ENCODE measurements at regions not wholly inside any gene's neighbourhood (a gene's known extent, or its start where the extent isn't known, plus 50 kb on each side); places are given as distances from the start of the nearest gene placed in this dataset.

DNA sequence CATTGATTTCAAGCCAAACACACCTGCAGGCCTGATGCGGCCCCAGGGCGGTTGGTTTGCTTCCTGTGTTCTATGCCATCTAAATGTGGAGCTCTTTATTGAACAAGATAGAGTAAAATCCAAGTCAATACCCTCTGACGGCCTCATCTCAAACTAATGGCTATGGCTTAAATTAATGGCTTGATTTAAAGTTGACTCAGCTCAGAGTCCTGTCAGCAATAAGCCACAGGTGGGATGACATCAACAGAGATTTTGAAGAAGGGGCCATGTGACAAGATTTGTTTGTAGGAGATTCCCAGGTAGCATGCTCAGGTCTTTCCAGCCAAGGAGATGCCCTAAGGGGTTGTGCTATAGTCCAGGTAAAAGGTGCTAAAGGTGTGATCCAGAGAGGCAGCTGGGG, 66.7 kb upstream of the ZNF32 start:
- Mint-ChIP-seq H3K36me3 (no peaks in the 10 kb centered on the region), H3K27me3 (peaks cover 3% of the 10 kb centered on the region), H3K4me1 (ENCODE audit: low read depth) (no peaks in the 10 kb centered on the region), H3K4me3 (no peak overlapping the region), H3K9me3 (ENCODE audit: low read depth) (no peaks in the 10 kb centered on the region), H3K27ac (no peak overlapping the region)

GRCh38 chr10:43712821-43713584, 64.3 kb upstream of the ZNF32 start:
- Mint-ChIP-seq H3K4me3 (no peak overlapping the region), H3K4me1 (ENCODE audit: low read depth) (no peaks in the 10 kb centered on the region), H3K36me3 (no peaks in the 10 kb centered on the region), H3K9me3 (ENCODE audit: low read depth) (no peaks in the 10 kb centered on the region), H3K27ac (no peak overlapping the region), H3K27me3 (peaks cover 3% of the 10 kb centered on the region)

- no peak overlapping the region for H3K27ac Mint-ChIP-seq
- no peak overlapping the region for H3K4me3 Mint-ChIP-seq
- no peaks in the 10 kb centered on the region for H3K27me3 Mint-ChIP-seq
- H3K9me3 Mint-ChIP-seq (ENCODE audit: low read depth) = no peaks in the 10 kb centered on the region
- H3K4me1 Mint-ChIP-seq (ENCODE audit: low read depth) = no peaks in the 10 kb centered on the region
- no peaks in the 10 kb centered on the region for H3K36me3 Mint-ChIP-seq
Measured at GRCh38 chr10:43710772-43711471, 62.2 kb upstream of the ZNF32 start.

DNA sequence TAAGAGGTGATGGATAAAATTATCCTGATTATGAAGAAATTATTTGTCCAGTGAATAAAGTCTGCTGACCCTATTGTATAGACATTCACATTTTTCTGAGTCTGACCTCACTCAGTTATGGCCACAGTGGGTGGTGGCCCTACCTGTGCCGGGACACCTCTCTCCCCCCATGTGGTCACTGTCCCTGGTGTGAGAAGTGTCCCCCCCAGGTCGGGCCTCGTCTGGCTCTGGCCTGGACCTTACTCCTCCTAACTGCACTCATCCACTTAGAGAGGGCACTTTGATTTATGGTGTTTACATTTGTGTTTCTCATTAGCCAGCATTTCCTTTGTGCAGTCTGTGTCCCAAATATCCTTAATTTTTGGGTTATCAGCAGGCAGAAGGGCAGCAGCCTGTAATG, 59.6 kb upstream of the ZNF32 start:
- Mint-ChIP-seq H3K36me3 (no peaks in the 10 kb centered on the region), H3K4me3 (no peak overlapping the region), H3K9me3 (ENCODE audit: low read depth) (no peaks in the 10 kb centered on the region), H3K4me1 (ENCODE audit: low read depth) (no peaks in the 10 kb centered on the region), H3K27me3 (no peaks in the 10 kb centered on the region), H3K27ac (no peak overlapping the region)

GRCh38 chr10:43707770-43708169, 59.1 kb upstream of the ZNF32 start:
- Mint-ChIP-seq H3K36me3 (no peaks in the 10 kb centered on the region), H3K4me3 (no peak overlapping the region), H3K9me3 (ENCODE audit: low read depth) (no peaks in the 10 kb centered on the region), H3K27me3 (no peaks in the 10 kb centered on the region), H3K4me1 (ENCODE audit: low read depth) (no peaks in the 10 kb centered on the region), H3K27ac (no peak overlapping the region)

- Mint-ChIP-seq H3K4me3 (no peak overlapping the region), H3K36me3 (no peaks in the 10 kb centered on the region), H3K4me1 (ENCODE audit: low read depth) (no peaks in the 10 kb centered on the region), H3K27me3 (no peaks in the 10 kb centered on the region), H3K27ac (no peak overlapping the region), H3K9me3 (ENCODE audit: low read depth) (no peaks in the 10 kb centered on the region)
Measured at GRCh38 chr10:43706166-43706565, 57.5 kb upstream of the ZNF32 start.

- Mint-ChIP-seq H3K27ac (no peak overlapping the region), H3K9me3 (ENCODE audit: low read depth) (no peaks in the 10 kb centered on the region), H3K4me1 (ENCODE audit: low read depth) (no peaks in the 10 kb centered on the region), H3K27me3 (no peaks in the 10 kb centered on the region), H3K4me3 (no peak overlapping the region), H3K36me3 (no peaks in the 10 kb centered on the region)
Measured at GRCh38 chr10:43703286-43703685, 54.6 kb upstream of the ZNF32 start.

GRCh38 chr10:43702936-43703281, 54.2 kb upstream of the ZNF32 start:
- Mint-ChIP-seq H3K27me3 (no peaks in the 10 kb centered on the region), H3K4me3 (no peak overlapping the region)

GRCh38 chr10:43702213-43702935, 53.7 kb upstream of the ZNF32 start:
- no peaks in the 10 kb centered on the region for H3K36me3 Mint-ChIP-seq
- no peak overlapping the region for H3K4me3 Mint-ChIP-seq
- H3K27me3 Mint-ChIP-seq = no peaks in the 10 kb centered on the region
- no peak overlapping the region for H3K27ac Mint-ChIP-seq
- H3K4me1 Mint-ChIP-seq (ENCODE audit: low read depth) = no peaks in the 10 kb centered on the region
- H3K9me3 Mint-ChIP-seq (ENCODE audit: low read depth) = no peaks in the 10 kb centered on the region

More at GRCh38 chr10:43702936-43703281, 54.2 kb upstream of the ZNF32 start:
- Mint-ChIP-seq H3K27ac (no peak overlapping the region), H3K36me3 (no peaks in the 10 kb centered on the region), H3K9me3 (ENCODE audit: low read depth) (no peaks in the 10 kb centered on the region), H3K4me1 (ENCODE audit: low read depth) (no peaks in the 10 kb centered on the region)

GRCh38 chr10:43701295-43701694, 52.6 kb upstream of the ZNF32 start:
- Mint-ChIP-seq H3K27me3 (no peaks in the 10 kb centered on the region), H3K36me3 (no peaks in the 10 kb centered on the region), H3K4me3 (no peak overlapping the region), H3K4me1 (ENCODE audit: low read depth) (no peaks in the 10 kb centered on the region), H3K27ac (no peak overlapping the region), H3K9me3 (ENCODE audit: low read depth) (no peaks in the 10 kb centered on the region)

DNA sequence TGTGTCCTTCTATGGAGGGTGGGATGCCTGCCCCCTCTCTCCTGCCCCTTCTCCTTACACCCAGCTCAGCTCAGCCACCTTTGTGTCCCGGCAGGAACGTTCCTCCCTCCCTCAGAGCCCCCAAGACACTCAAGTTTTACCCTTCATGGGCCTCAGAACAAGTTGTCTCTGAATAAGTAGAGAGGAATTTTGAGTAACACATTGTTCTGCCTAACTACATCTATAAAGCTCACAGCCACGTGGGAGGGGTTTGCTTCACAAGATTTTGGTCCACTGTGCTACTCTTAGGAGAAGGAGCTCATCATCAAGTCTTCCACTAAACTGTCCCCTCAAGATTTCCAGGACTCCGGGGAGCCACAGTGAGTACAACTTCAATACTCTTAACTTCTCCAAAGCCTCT, 51.6 kb upstream of the ZNF32 start:
- Mint-ChIP-seq H3K36me3 (no peaks in the 10 kb centered on the region), H3K4me1 (ENCODE audit: low read depth) (no peaks in the 10 kb centered on the region), H3K27me3 (no peaks in the 10 kb centered on the region), H3K9me3 (ENCODE audit: low read depth) (no peaks in the 10 kb centered on the region), H3K4me3 (no peak overlapping the region), H3K27ac (no peak overlapping the region)

DNA sequence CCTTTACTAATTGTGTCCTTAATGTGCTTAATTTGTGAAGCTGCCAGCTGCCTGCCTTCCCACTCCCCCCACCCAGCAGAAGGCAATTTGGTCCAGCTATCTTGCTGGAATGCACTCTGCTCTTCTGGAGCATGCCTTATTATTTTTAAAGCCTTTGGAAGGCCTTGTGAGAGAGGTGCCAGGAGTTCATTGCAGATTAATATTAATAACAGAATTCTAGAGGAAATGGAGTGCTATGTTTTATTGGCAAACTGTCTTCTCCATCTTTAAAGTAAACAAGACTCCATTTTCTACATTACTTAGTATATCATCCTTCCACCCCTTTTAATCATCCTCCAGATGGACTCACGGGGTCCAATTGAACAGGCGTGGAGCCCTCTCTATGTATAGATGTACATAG, 50.8 kb upstream of the ZNF32 start:
- Mint-ChIP-seq H3K9me3 (ENCODE audit: low read depth) (no peaks in the 10 kb centered on the region), H3K36me3 (no peaks in the 10 kb centered on the region), H3K27ac (no peak overlapping the region), H3K4me1 (ENCODE audit: low read depth) (no peaks in the 10 kb centered on the region), H3K27me3 (no peaks in the 10 kb centered on the region), H3K4me3 (no peak overlapping the region)

All from activated naive CD8-positive, alpha-beta T cell (primary cell).